GM23338 (cell line): ENCODE measurements at regions not wholly inside any gene's neighbourhood (a gene's known extent, or its start where the extent isn't known, plus 50 kb on each side); places are given as distances from the start of the nearest gene placed in this dataset.

Experiments used
- CTCF ChIP-seq, 2 experiments: fragments of 200-600 bp in 1 of 2; sonication (generic) in 1 of 2; conservative IDR thresholded peaks; 2 replicates each; pipeline versions ENCODE4 v1.5.1 to v1.6.1; 2016 to 2017; ENCODE audit warnings: antibody characterized with exemption in 2 of 2, low read depth in 2 of 2, mild to moderate bottlenecking in 2 of 2, moderate library complexity in 1 of 2
- REST ChIP-seq: IDR thresholded peaks from one replicate; pipeline ENCODE4 v1.6.1; 2018; ENCODE audit warnings: antibody characterized with exemption; ENCODE audit not compliant: unreplicated experiment
- ZNF114 ChIP-seq: fragments of 250-450 bp; sonication (Bioruptor Pico); IDR thresholded peaks from 2 replicates; pipeline ENCODE4 v1.5.0; 2020; ENCODE audit warnings: mild to moderate bottlenecking, moderate library complexity
- ZNF331 ChIP-seq: fragments of 250-450 bp; sonication (Bioruptor Pico); IDR thresholded peaks from 2 replicates; pipeline ENCODE4 v1.5.0; 2020; ENCODE audit warnings: low read depth, mild to moderate bottlenecking, moderate library complexity

- no peak for TF ChIP-seq CTCF (conservative IDR thresholded peaks at IDR 0.05; ENCODE audit: low read depth in 2 of 2)
- no peak for TF ChIP-seq ZNF114
- no peak for TF ChIP-seq ZNF331 (CRISPR knock-in tag)
- TF ChIP-seq REST, result no peak
These were observed 54.2 kb upstream of the STEAP1B start for GRCh38 chr7:22554184-22554583.
